B cell (primary cell): ENCODE measurements at regions not wholly inside any gene's neighbourhood (a gene's known extent, or its start where the extent isn't known, plus 50 kb on each side); places are given as distances from the start of the nearest gene placed in this dataset.

Experiments used
- EZH2 ChIP-seq: IDR thresholded peaks from 2 replicates; pipeline ENCODE4 v1.6.1; 2012; ENCODE audit warnings: borderline replicate concordance, low read depth, mild to moderate bottlenecking, moderate library complexity, low read length; ENCODE audit not compliant: insufficient read depth, poor library complexity, severe bottlenecking
- TF ChIP-seq, protein P1 (sequence below): fragments of 200-600 bp; IDR thresholded peaks from one replicate; pipeline ENCODE4 v1.8.0; 2022; ENCODE audit warnings: antibody characterized with exemption, mild to moderate bottlenecking

DNA sequence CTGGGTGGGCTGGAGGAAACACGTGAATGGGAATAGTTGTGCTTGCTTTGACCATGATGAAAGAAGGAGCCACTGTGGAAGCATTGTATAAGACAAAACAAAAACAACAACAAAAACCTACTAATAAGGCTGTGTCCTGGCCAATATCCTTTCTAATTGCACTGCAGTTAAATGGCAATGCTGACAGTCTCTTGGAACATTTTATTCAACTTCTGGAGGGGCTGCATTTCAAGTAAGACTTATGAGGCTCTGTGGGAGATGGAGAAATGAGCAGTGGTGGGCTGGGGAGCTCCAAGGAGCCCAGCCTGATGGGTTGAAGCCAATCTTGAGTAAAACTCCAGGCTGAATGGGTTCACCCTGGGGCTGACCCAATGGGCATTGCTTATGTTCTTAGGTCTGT, 99.8 kb upstream of the ROPN1 start:
- TF ChIP-seq, protein P1, sequence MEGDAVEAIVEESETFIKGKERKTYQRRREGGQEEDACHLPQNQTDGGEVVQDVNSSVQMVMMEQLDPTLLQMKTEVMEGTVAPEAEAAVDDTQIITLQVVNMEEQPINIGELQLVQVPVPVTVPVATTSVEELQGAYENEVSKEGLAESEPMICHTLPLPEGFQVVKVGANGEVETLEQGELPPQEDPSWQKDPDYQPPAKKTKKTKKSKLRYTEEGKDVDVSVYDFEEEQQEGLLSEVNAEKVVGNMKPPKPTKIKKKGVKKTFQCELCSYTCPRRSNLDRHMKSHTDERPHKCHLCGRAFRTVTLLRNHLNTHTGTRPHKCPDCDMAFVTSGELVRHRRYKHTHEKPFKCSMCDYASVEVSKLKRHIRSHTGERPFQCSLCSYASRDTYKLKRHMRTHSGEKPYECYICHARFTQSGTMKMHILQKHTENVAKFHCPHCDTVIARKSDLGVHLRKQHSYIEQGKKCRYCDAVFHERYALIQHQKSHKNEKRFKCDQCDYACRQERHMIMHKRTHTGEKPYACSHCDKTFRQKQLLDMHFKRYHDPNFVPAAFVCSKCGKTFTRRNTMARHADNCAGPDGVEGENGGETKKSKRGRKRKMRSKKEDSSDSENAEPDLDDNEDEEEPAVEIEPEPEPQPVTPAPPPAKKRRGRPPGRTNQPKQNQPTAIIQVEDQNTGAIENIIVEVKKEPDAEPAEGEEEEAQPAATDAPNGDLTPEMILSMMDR, result no peak
- TF ChIP-seq EZH2, result no peak
